ENCODE measurements at regions not wholly inside any gene's neighbourhood (a gene's known extent, or its start where the extent isn't known, plus 50 kb on each side); places are given as distances from the start of the nearest gene placed in this dataset.

DNA sequence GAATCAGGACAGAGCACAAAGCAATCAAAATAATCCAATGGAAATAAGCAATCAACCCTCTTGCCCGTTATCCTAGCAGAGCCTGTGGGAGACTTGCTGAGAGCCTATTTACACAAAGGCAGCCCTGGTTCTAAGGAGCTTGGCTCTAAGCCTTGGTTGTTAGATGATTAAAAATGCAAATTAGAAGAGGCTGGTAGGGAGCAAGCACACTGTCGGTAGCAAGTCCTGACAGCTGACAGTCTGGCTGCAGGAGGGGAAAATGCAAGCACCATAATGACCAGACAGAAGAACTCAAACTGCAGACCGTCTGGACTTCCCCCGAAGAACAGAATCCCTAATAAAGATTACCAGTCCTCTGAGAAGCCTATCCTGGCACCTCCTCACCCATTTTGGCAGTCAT is 131.8 kb upstream of the CTTNBP2 start:
- H3K9me3 ChIP-seq: no peaks in the 10 kb centered on the region
- H3K27me3 ChIP-seq: no peaks in the 10 kb centered on the region
- TF ChIP-seq POLR2A (IDR thresholded peaks at IDR 0.05) (no peak), CTCF (IDR thresholded peaks at IDR 0.05) (no peak)
- no peak overlapping the region for H3K27ac ChIP-seq
- H3K4me1 ChIP-seq: peaks cover 0 to 5% of the 10 kb centered on the region in 2 donors
- DNase-seq: no peak
- intact Hi-C loops (cut with DNase I; ENCODE audit: low total_unique reads): no loop called here
- H3K4me3 ChIP-seq: no peak overlapping the region
- no peaks in the 10 kb centered on the region for H3K36me3 ChIP-seq

DNA sequence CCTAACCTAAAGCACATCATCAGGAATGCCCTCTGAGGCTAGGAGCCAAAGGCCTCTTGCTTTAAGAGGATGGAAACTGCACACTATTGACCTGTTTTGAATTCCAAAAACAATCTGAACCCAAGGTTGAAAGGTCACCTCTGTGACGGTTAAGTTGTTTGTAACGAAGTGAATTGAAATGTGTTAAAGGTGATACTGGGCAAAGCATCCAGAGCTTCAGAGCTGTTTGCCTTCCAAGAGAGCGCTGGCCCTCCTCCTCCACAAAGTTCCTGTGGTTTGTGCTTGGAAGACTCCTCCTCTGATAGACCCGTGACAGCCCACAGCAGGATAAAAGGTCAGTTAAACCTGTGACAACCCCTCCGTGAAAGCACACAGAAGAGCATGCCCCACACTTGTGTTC is 133.7 kb upstream of the CTTNBP2 start:
- H3K4me1 ChIP-seq: no peaks in the 10 kb centered on the region
- no peak for TF ChIP-seq POLR2A (IDR thresholded peaks at IDR 0.05)
- no peak for TF ChIP-seq CTCF (IDR thresholded peaks at IDR 0.05)
- intact Hi-C loops (cut with DNase I; ENCODE audit: low total_unique reads): no loop called here
- no peaks in the 10 kb centered on the region for H3K36me3 ChIP-seq
- H3K4me3 ChIP-seq: no peak overlapping the region
- no peaks in the 10 kb centered on the region for H3K9me3 ChIP-seq
- no peak overlapping the region for H3K27ac ChIP-seq
- H3K27me3 ChIP-seq: no peaks in the 10 kb centered on the region
- no peak for DNase-seq

- Histone ChIP-seq H3K36me3 (no peaks in the 10 kb centered on the region), H3K4me3 (no peak overlapping the region), H3K9me3 (no peaks in the 10 kb centered on the region), H3K27me3 (no peaks in the 10 kb centered on the region), H3K4me1 (no peaks in the 10 kb centered on the region), H3K27ac (no peak overlapping the region)
- TF ChIP-seq CTCF (IDR thresholded peaks at IDR 0.05): no peak
- intact Hi-C loops (cut with DNase I; ENCODE audit: low total_unique reads): no loop called here
- DNase-seq: no peak
These were observed 136.2 kb upstream of the CTTNBP2 start for GRCh38 chr7:118009419-118009818.

GRCh38 chr7:118011652-118012051 is 138.4 kb upstream of the CTTNBP2 start:
- Histone ChIP-seq H3K27ac (no peak overlapping the region), H3K27me3 (no peaks in the 10 kb centered on the region), H3K36me3 (no peaks in the 10 kb centered on the region), H3K9me3 (no peaks in the 10 kb centered on the region), H3K4me3 (no peak overlapping the region), H3K4me1 (no peaks in the 10 kb centered on the region)
- no peak for DNase-seq
- TF ChIP-seq POLR2A (IDR thresholded peaks at IDR 0.05): no peak
- TF ChIP-seq CTCF (IDR thresholded peaks at IDR 0.05): no peak
- intact Hi-C loops (cut with DNase I; ENCODE audit: low total_unique reads): no loop called here

- no peak for DNase-seq
- Histone ChIP-seq H3K4me1 (no peaks in the 10 kb centered on the region), H3K27ac (no peak overlapping the region), H3K4me3 (no peak overlapping the region), H3K36me3 (no peaks in the 10 kb centered on the region), H3K27me3 (no peaks in the 10 kb centered on the region), H3K9me3 (no peaks in the 10 kb centered on the region)
- intact Hi-C loops (cut with DNase I; ENCODE audit: low total_unique reads): no loop called here
- TF ChIP-seq POLR2A (IDR thresholded peaks at IDR 0.05) (no peak), CTCF (IDR thresholded peaks at IDR 0.05) (no peak)
These were observed 140.2 kb upstream of the CTTNBP2 start for GRCh38 chr7:118013252-118014010.
